HG03196 (cell line): ENCODE measurements at regions not wholly inside any gene's neighbourhood (a gene's known extent, or its start where the extent isn't known, plus 50 kb on each side); places are given as distances from the start of the nearest gene placed in this dataset.
A peak's percentile ranks its signal among the peaks of the same experiment; 100 is the strongest.
"Not testable (repeated sequence)": the region's sequence is repeated elsewhere in the genome, so short reads cannot be mapped to it uniquely, and the experiment has no call there.

Source experiments
- ATAC-seq: cut with Tn5 transposase; IDR thresholded peaks from one replicate; pipeline ENCODE4 v1.9.1; 2021; ENCODE audit not compliant: unreplicated experiment

GRCh38 chr10:42367532-42368230, 270.7 kb downstream of the ZNF33B start:
- ATAC-seq = peak; percentile 97

GRCh38 chr10:42351745-42352144, 286.6 kb downstream of the ZNF33B start:
- no peak for ATAC-seq

- not testable (repeated sequence) for ATAC-seq
Observed at GRCh38 chr10:42336593-42337337, 301.6 kb downstream of the ZNF33B start.

- not testable (repeated sequence) for ATAC-seq
Observed at GRCh38 chr10:42335653-42336296, 302.6 kb downstream of the ZNF33B start.

GRCh38 chr10:42304341-42304740, 334.0 kb downstream of the ZNF33B start:
- ATAC-seq = no peak

- ATAC-seq = not testable (repeated sequence)
Observed at GRCh38 chr10:42281896-42282295, 356.5 kb downstream of the ZNF33B start.

GRCh38 chr10:42269788-42270187, 368.6 kb downstream of the ZNF33B start:
- not testable (repeated sequence) for ATAC-seq

- ATAC-seq = not testable (repeated sequence)
Observed at GRCh38 chr10:42263259-42263658, 375.1 kb downstream of the ZNF33B start.

GRCh38 chr10:42243002-42243401, 395.4 kb downstream of the ZNF33B start:
- not testable (repeated sequence) for ATAC-seq

- no peak for ATAC-seq
Observed at GRCh38 chr10:42242135-42242805, 396.1 kb downstream of the ZNF33B start.

- not testable (repeated sequence) for ATAC-seq
Observed at GRCh38 chr10:42236401-42236800, 402.0 kb downstream of the ZNF33B start.

- not testable (repeated sequence) for ATAC-seq
Observed at GRCh38 chr10:42235736-42236135, 402.6 kb downstream of the ZNF33B start.

- not testable (repeated sequence) for ATAC-seq
Observed at GRCh38 chr10:42235241-42235640, 403.1 kb downstream of the ZNF33B start.

GRCh38 chr10:42234506-42234905, 403.9 kb downstream of the ZNF33B start:
- ATAC-seq = not testable (repeated sequence)

GRCh38 chr10:42233461-42234206, 404.7 kb downstream of the ZNF33B start:
- ATAC-seq = not testable (repeated sequence)

GRCh38 chr10:42232955-42233354, 405.4 kb downstream of the ZNF33B start:
- not testable (repeated sequence) for ATAC-seq

GRCh38 chr10:42230812-42231211, 407.6 kb downstream of the ZNF33B start:
- ATAC-seq = not testable (repeated sequence)

- not testable (repeated sequence) for ATAC-seq
Observed at GRCh38 chr10:42230115-42230514, 408.3 kb downstream of the ZNF33B start.

- not testable (repeated sequence) for ATAC-seq
Observed at GRCh38 chr10:42227859-42228258, 410.5 kb downstream of the ZNF33B start.

GRCh38 chr10:42193588-42193987, 444.8 kb downstream of the ZNF33B start:
- not testable (repeated sequence) for ATAC-seq
